AG09309 (cell line): ENCODE measurements at regions not wholly inside any gene's neighbourhood (a gene's known extent, or its start where the extent isn't known, plus 50 kb on each side); places are given as distances from the start of the nearest gene placed in this dataset.

Source experiments
- DNase-seq: peaks from one replicate; pipeline ENCODE4 v3.0.0-alpha.2; 2010; ENCODE audit warnings: low read depth
- H3K4me3 ChIP-seq: 2 replicates; pipeline ENCODE4 v1.5.1; 2011; ENCODE audit warnings: mild to moderate bottlenecking, low read depth, low read length, moderate library complexity; ENCODE audit not compliant: control insufficient read depth
- CTCF ChIP-seq: IDR thresholded peaks from 2 replicates; pipeline ENCODE4 v1.5.1; 2011; ENCODE audit warnings: mild to moderate bottlenecking, low read depth, low read length, inconsistent platforms; ENCODE audit not compliant: insufficient read depth, control insufficient read depth; ENCODE audit errors: missing control alignments

DNA sequence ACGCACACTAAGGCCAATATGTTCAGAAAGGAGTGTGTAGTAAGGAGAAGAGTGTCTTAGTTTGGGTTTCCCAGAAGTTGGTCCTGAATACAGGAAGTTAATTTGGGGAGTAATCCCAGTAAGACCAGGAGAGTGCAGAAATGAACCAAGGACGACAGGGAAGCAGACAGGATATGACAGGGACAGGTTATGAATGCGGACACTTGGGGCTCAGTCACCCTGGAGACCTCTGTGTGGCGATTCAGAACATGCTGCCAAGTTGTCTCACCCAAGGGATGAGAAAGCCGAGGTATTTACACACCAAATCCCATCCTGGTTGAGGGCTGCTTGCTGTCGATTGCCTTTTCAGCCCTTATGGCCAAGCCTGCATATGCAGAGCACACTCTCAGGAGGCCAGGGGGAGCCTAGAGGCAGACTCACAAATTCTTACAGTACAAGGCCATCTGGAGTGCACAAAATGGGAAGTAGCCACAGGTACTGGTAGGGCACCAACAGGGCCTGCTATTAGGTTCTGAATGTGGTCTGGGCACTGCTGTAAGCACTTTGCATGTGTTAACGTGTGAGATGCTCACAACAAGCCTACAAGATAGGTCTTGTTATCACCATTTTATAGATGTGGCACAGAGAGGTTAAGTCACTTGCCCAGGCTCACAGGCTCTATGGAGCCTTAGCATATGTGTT lies 233.1 kb upstream of the ANKRD55 start:
- TF ChIP-seq CTCF = no peak
- DNase-seq = no peak
- no peak overlapping the region for H3K4me3 ChIP-seq

- no peak for TF ChIP-seq CTCF
- H3K4me3 ChIP-seq = no peak overlapping the region
- no peak for DNase-seq
Measured at GRCh38 chr5:56465769-56466135, 232.6 kb upstream of the ANKRD55 start.

DNA sequence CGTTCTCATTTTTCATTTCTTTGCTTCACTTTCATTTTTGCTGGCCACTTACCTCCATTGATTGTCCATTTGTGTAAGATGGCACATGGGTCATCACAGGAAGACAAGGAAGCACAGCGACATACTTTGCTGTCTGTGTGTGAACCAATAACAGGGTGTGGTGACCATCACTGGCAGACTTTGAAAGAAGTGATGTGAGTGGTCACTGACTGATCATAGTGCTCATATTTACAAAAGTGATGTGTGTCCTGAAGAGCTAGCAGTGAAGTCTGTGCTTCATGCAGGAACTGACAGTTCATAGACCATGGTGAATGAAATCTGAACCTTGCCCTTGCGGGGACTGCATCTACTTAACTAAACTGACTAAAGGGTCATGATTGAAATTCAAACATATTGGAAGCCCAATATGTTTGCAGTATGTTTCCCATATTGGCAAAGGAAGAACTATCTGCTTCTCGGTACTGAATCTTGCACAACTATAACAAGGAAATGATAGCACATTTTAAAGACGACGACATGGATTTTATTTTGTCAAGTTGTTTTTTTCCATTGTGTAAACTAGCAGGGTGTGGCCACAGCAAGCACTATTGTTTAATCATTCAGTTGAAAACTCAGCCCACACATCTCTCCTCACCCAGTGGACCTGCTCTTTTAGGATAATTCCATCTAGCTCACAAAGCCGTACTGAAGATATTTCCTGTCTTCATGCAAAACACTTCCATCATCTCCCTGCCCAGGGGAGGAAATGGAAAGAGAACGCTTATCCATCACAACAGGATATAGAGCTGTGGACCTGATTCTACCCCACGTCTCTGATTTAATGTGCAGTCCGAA lies 232.0 kb upstream of the ANKRD55 start:
- TF ChIP-seq CTCF = no peak
- DNase-seq = no peak
- H3K4me3 ChIP-seq = no peak overlapping the region

- no peak for DNase-seq
- no peak overlapping the region for H3K4me3 ChIP-seq
- TF ChIP-seq CTCF = no peak
Measured at GRCh38 chr5:56463944-56464571, 230.9 kb upstream of the ANKRD55 start.

DNA sequence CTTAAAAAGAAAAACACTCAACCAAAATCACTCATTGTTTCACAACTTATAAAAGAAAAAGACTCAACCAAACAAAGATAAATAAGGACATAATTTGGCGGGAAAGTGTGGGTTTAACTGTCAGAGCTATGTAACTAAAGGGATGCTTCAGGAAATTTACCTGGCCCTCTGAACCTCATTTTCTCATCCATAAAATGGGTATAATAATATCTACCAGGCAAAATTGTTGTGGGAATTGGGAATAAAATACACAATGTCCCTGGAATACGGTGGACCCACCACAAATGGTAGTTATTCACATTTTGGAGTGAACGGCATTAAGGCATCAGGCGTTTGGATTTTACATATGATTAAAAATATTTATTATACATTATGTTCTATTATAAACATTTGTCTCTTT lies 228.5 kb upstream of the ANKRD55 start:
- H3K4me3 ChIP-seq = no peak overlapping the region
- no peak for TF ChIP-seq CTCF
- DNase-seq = no peak

DNA sequence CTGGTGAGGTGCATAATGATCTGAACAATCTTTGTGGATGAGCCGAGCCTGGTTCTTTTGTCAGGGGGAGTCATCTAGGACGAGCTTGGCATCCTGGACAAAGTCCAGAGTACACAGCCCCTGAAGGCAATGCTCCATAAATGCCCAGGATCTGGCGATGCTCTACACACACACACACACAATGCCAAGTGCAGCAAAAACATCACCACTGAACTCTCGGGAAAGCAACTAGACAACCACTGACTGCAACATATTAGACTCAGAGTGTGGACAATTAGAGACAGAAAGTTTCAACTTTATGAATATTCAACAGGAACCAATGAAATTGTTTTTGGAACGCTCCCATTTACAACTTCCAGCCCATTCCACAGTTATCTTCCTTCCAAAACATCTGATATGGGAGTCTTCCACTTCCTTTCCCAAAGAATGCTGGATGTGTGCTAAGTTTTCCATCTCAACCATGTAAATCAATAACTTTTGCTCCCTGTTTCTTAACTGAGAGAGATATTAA lies 227.6 kb upstream of the ANKRD55 start:
- no peak for DNase-seq
- TF ChIP-seq CTCF = no peak

More for the DNA sequence above, 227.6 kb upstream of the ANKRD55 start:
- no peak overlapping the region for H3K4me3 ChIP-seq
